PC-3 (cell line): ENCODE measurements at regions not wholly inside any gene's neighbourhood (a gene's known extent, or its start where the extent isn't known, plus 50 kb on each side); places are given as distances from the start of the nearest gene placed in this dataset.

Source experiments
- ATAC-seq: fragments of 200-7000 bp; cut with Tn5 transposase; 2 replicates; pipeline ENCODE4 v1.9.1; 2020; ENCODE audit warnings: mild to moderate bottlenecking, moderate library complexity
- BruUV-seq: library from RNA; stranded (reverse); fragments of 400-500 nt; replicated peaks from 2 replicates; lab custom pipeline; 2021; lab: Mats Ljungman, UMichigan
- CTCF ChIA-PET: fragments of 300-600 bp; sonication (Branson Sonifier 250); formaldehyde crosslinking; loops from one replicate; lab custom pipeline; 2022; ENCODE audit warnings: antibody characterized with exemption; lab: Charles Lee
- POLR2A ChIA-PET: fragments of 300-600 bp; sonication (Branson Sonifier 250); formaldehyde crosslinking; loops from one replicate; lab custom pipeline; 2022; ENCODE audit warnings: antibody characterized with exemption; ENCODE audit not compliant: unreplicated experiment; lab: Charles Lee
- DNase-seq: peaks from one replicate; pipeline ENCODE4 v3.0.0-alpha.2; 2015
- H2AFZ ChIP-seq: fragments of 300-600 bp; sonication (generic); 2 replicates; pipeline ENCODE4 v1.6.0; 2016; ENCODE audit warnings: antibody characterized with exemption, low read length
- H3F3A ChIP-seq: fragments of 300-600 bp; sonication (generic); one replicate; pipeline ENCODE4 v1.6.0; 2017; ENCODE audit warnings: antibody characterized with exemption, low read length, control low read depth, mild to moderate bottlenecking; ENCODE audit not compliant: unreplicated experiment
- H3K27ac ChIP-seq: fragments of 300-600 bp; sonication (generic); 2 replicates; pipeline ENCODE4 v1.5.1; 2016; ENCODE audit warnings: mild to moderate bottlenecking, low read length
- H3K27me3 ChIP-seq: fragments of 300-600 bp; sonication (generic); 2 replicates; pipeline ENCODE4 v1.6.1; 2016; ENCODE audit warnings: low read length, mixed read lengths
- H3K36me3 ChIP-seq: fragments of 300-600 bp; sonication (generic); 2 replicates; pipeline ENCODE4 v1.6.1; 2016; ENCODE audit warnings: low read depth, mixed run types, low read length, mixed read lengths
- H3K4me1 ChIP-seq: fragments of 300-600 bp; sonication (generic); 2 replicates; pipeline ENCODE4 v1.5.1; 2016; ENCODE audit warnings: low read length; ENCODE audit not compliant: insufficient read depth
- H3K4me2 ChIP-seq: fragments of 300-600 bp; sonication (generic); 2 replicates; pipeline ENCODE4 v1.6.0; 2016; ENCODE audit warnings: low read length
- H3K4me3 ChIP-seq: fragments of 300-600 bp; sonication (generic); 2 replicates; pipeline ENCODE4 v1.5.1; 2016; ENCODE audit warnings: mild to moderate bottlenecking, low read length, mixed read lengths
- H3K79me2 ChIP-seq: fragments of 300-600 bp; sonication (generic); 2 replicates; pipeline ENCODE4 v1.6.1; 2017; ENCODE audit warnings: low read length, mixed read lengths
- H3K9ac ChIP-seq: fragments of 300-600 bp; sonication (generic); 2 replicates; pipeline ENCODE4 v1.6.0; 2016; ENCODE audit warnings: mild to moderate bottlenecking, low read length
- H3K9me2 ChIP-seq: fragments of 300-600 bp; sonication (generic); replicated peaks from 2 replicates; pipeline ENCODE4 v1.6.1; 2016; ENCODE audit warnings: mixed run types, low read length, mixed read lengths
- H3K9me3 ChIP-seq: fragments of 300-600 bp; sonication (generic); 2 replicates; pipeline ENCODE4 v1.6.1; 2016; ENCODE audit warnings: low read length, mixed read lengths
- H4K20me1 ChIP-seq: fragments of 300-600 bp; sonication (generic); 2 replicates; pipeline ENCODE4 v1.6.1; 2016; ENCODE audit warnings: low read length, mixed read lengths
- EZH2 ChIP-seq: fragments of 300-600 bp; sonication (generic); IDR thresholded peaks from one replicate; pipeline ENCODE4 v1.6.1; 2017; ENCODE audit warnings: antibody characterized with exemption, mild to moderate bottlenecking, low read length; ENCODE audit not compliant: unreplicated experiment
- EZH2phosphoT487 ChIP-seq: fragments of 300-600 bp; sonication (generic); IDR thresholded peaks from 2 replicates; pipeline ENCODE4 v1.6.1; 2018; ENCODE audit warnings: mild to moderate bottlenecking, antibody characterized with exemption, low read length, borderline replicate concordance
- intact Hi-C: fragments of 100-400 bp; cut with micrococcal nuclease; formaldehyde crosslinking; loops from 2 replicates; pipeline ENCODE4 v1.9.0; 2023
- TF ChIP-seq, protein P1 (sequence below): fragments of 300-600 bp; sonication (generic); conservative IDR thresholded peaks from 2 replicates; pipeline ENCODE4 v1.5.1; 2017; ENCODE audit warnings: antibody characterized with exemption, low read depth, mild to moderate bottlenecking, low read length

GRCh38 chr1:79431340-79431739, 424.8 kb upstream of the ADGRL4 start:
- no peaks in the 10 kb centered on the region for H3K9me2 ChIP-seq
- no peak overlapping the region for H2AFZ ChIP-seq
- no peak overlapping the region for H3K9ac ChIP-seq
- H3K36me3 ChIP-seq = no peaks in the 10 kb centered on the region
- no peak overlapping the region for H3K4me3 ChIP-seq
- H3K27me3 ChIP-seq = no peaks in the 10 kb centered on the region
- ChIA-PET POLR2A (no interaction called here), CTCF (no interaction called here)
- H3K4me2 ChIP-seq = no peak overlapping the region
- H3K79me2 ChIP-seq = no peaks in the 10 kb centered on the region
- no peaks in the 10 kb centered on the region for H4K20me1 ChIP-seq
- no peaks in the 10 kb centered on the region for H3F3A ChIP-seq
- no peak for DNase-seq
- TF ChIP-seq EZH2phosphoT487 (no peak), EZH2 (no peak)
- TF ChIP-seq, protein P1, sequence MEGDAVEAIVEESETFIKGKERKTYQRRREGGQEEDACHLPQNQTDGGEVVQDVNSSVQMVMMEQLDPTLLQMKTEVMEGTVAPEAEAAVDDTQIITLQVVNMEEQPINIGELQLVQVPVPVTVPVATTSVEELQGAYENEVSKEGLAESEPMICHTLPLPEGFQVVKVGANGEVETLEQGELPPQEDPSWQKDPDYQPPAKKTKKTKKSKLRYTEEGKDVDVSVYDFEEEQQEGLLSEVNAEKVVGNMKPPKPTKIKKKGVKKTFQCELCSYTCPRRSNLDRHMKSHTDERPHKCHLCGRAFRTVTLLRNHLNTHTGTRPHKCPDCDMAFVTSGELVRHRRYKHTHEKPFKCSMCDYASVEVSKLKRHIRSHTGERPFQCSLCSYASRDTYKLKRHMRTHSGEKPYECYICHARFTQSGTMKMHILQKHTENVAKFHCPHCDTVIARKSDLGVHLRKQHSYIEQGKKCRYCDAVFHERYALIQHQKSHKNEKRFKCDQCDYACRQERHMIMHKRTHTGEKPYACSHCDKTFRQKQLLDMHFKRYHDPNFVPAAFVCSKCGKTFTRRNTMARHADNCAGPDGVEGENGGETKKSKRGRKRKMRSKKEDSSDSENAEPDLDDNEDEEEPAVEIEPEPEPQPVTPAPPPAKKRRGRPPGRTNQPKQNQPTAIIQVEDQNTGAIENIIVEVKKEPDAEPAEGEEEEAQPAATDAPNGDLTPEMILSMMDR = no peak
- no TSS peak for BruUV-seq
- H3K4me1 ChIP-seq = no peaks in the 10 kb centered on the region
- intact Hi-C loops = no loop called here
- no peaks in the 10 kb centered on the region for H3K9me3 ChIP-seq
- H3K27ac ChIP-seq = no peak overlapping the region
- no peak for ATAC-seq

- ATAC-seq (no peak), DNase-seq (no peak)
- H3K9me2 ChIP-seq = no peaks in the 10 kb centered on the region
- H3K4me2 ChIP-seq = no peak overlapping the region
- no peak overlapping the region for H2AFZ ChIP-seq
- CTCF ChIA-PET = no interaction called here
- no peaks in the 10 kb centered on the region for H3K36me3 ChIP-seq
- intact Hi-C loops = no loop called here
- no TSS peak for BruUV-seq
- no peak overlapping the region for H3K27ac ChIP-seq
- POLR2A ChIA-PET = no interaction called here
- no peaks in the 10 kb centered on the region for H3K4me1 ChIP-seq
- no peak overlapping the region for H3K9ac ChIP-seq
- no peaks in the 10 kb centered on the region for H3K27me3 ChIP-seq
- no peaks in the 10 kb centered on the region for H4K20me1 ChIP-seq
- no peaks in the 10 kb centered on the region for H3K9me3 ChIP-seq
- H3F3A ChIP-seq = no peaks in the 10 kb centered on the region
- no peak for TF ChIP-seq EZH2phosphoT487
- no peak for TF ChIP-seq EZH2
- TF ChIP-seq, protein P1 = no peak
- no peaks in the 10 kb centered on the region for H3K79me2 ChIP-seq
- no peak overlapping the region for H3K4me3 ChIP-seq
These were observed 423.9 kb upstream of the ADGRL4 start for GRCh38 chr1:79430437-79430836.

GRCh38 chr1:79422726-79423125, 416.2 kb upstream of the ADGRL4 start:
- POLR2A ChIA-PET = no interaction called here
- H3K27ac ChIP-seq = no peak overlapping the region
- H2AFZ ChIP-seq = no peak overlapping the region
- no peaks in the 10 kb centered on the region for H3F3A ChIP-seq
- intact Hi-C loops = no loop called here
- TF ChIP-seq, protein P1 = no peak
- TF ChIP-seq EZH2phosphoT487 (no peak), EZH2 (no peak)
- H3K79me2 ChIP-seq = no peaks in the 10 kb centered on the region
- H3K4me2 ChIP-seq = no peak overlapping the region
- DNase-seq (no peak), ATAC-seq (no peak)
- H3K36me3 ChIP-seq = no peaks in the 10 kb centered on the region
- no peak overlapping the region for H3K9ac ChIP-seq
- CTCF ChIA-PET = no interaction called here
- no peaks in the 10 kb centered on the region for H3K9me2 ChIP-seq
- H3K4me3 ChIP-seq = no peak overlapping the region
- H3K27me3 ChIP-seq = no peaks in the 10 kb centered on the region
- no peaks in the 10 kb centered on the region for H4K20me1 ChIP-seq
- H3K9me3 ChIP-seq = no peaks in the 10 kb centered on the region
- no peaks in the 10 kb centered on the region for H3K4me1 ChIP-seq
- BruUV-seq = no TSS peak
